Fibroblast of the conjunctiva (primary cell): ENCODE measurements at regions not wholly inside any gene's neighbourhood (a gene's known extent, or its start where the extent isn't known, plus 50 kb on each side); places are given as distances from the start of the nearest gene placed in this dataset.

Experiments used
- DNase-seq: peaks from one replicate; pipeline ENCODE4 v3.0.0-alpha.2; 2010; ENCODE audit warnings: low read depth

DNA sequence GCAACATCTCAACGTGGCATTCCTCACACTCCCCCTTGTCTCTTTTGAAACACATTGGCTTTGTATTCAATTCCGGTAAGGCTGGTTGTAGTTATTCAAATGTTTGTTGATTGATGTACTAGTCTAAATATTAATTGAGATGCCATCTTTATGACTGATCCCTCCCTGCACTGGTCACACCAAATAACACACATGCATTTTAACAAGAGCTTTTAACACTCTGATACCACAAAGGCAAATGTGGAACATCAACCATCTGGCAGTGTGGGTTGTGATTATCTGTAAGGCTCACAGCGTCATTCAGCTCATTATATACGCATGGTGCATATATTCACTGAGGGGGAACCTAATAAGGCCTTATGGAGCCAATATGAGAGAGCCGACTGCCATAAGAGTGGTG lies 305.0 kb downstream of the TENT4A start:
- no peak for DNase-seq

DNA sequence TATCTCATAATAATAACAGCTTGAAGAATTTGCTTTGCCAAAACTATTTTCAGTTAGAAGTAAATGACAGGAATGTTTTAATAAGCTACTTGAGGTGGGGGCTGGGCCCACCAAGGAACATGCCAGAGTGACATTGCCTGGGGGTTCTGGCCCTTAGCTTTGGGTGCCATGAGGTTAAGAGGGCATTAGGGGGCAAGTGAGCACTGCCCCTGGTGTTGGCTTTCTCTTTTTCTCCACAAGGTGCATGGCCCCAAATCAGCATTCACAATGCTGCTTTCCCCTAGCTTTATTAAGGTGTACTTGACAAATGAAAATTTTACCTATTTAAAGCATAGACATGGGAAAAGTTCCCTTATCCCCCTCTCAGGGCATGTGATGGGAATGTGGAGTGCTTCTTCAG lies 305.4 kb downstream of the TENT4A start:
- DNase-seq = no peak

DNA sequence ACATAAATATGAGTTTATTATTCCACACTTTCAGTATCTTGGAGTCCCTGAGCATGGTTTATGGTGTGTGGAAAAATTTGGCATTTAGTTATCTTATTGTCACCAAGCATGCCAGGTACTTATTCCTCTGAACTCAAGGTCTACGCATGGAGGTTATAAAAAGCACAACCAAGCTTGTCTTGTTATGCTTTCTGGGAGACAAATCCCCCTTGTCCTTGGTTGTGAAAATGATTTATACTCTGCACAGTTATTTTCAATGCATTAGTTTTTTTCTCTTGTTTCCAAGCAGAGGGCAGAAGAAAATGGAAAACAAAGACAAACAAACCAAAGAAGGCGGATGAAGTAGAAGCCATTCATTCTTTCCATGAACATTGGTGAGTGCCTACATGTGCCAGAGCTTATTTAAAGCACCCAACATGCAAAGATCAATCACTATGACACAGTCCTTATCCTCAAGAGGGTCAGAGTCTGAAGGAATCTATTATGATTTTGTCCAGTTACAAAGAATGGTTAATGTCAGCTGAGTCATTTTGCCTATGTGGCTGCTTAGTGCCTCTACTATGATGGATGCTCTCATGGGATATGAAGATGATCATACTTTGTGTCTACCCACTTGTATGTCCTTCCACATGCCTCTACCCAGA lies 323.1 kb downstream of the TENT4A start:
- DNase-seq = no peak

DNA sequence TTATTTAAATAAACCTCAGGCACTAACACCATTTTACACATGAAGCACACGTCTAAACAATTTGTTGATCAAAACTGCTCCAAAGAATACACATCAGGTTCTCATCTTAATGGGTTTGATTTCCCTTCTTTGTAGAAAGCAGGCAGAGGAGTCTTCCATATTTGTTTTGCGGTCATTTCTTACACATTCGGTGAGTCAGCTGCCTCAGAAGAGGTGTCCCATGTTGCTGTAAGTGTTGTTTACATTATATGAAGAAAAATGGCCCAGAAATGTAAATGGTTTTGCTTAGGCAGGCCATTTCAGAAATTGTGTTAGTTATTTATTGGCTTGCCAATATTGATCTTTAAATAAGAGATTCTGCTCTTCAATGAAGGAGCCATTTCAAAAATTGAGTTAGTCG lies 325.8 kb downstream of the TENT4A start:
- no peak for DNase-seq

DNA sequence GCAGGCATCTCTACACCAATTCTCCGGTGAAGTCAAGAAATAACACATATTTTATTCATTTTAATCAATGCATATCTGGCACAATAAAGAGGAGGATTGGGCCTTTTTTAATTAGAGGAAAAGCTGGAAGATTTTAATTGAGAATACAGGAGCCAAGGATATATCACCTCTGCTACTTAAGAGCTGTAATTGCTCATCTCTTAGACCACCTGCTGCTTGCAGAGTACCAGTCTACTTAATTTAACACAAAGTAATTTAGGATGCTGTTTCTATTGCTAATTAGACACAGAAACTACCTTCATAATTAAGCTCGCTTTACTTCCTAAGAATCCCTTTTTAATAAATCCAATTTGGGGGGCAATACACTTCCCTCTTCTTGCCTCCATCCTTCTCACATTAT lies 326.9 kb downstream of the TENT4A start:
- no peak for DNase-seq

DNA sequence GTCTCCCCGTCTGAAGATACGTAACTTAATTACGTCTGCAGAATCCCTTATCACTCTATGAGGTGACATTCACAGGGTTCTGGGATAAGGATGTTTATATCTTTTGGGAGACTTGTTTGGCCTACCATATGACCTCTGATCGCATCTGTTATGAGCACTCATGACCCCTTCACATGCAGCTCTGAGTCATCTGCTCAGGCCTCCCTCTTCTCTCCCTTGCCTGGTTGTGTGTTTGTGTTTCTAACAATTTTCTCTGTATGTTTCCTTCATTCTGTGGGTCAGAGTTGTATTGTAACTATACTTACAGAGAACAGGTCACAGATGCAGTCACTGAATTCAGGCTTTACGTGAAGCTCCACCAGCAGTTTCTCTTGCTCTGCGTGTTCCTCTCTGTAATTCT lies 330.6 kb downstream of the TENT4A start:
- DNase-seq = no peak

DNA sequence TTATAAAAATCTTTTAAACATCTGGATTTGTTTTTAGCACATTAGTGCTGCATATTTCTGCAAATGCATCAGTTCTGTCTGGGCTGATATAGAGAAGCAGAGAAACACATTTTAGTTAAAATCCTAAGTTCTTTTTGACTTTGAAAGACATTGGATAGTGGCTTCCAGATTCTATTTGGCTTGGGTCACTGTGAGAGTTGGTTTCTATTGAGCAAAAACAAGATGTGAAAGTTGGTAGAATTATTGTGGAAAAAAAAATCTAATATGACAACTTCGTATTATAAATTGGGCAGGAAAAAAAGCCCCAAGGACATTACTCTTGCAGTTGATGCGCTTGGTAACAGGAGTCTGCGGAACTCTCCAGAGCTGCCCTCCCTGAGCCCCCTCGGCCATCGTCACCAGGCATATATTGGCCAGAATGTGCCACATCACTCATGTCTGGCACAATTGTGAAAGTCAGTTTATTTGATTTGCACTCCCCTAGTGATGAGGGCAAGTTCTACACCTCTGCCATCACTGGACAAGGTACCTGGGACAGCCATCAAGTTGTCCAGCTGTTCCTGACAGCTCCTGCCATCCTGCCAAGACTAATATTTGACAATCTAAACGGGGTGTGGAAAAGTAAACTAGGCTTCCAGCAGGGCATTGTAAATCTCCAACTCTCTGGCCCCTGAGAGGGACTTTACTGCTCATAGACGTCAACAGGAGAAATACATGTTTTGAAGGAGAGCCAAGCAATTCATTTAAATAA lies 334.5 kb downstream of the TENT4A start:
- DNase-seq = no peak

DNA sequence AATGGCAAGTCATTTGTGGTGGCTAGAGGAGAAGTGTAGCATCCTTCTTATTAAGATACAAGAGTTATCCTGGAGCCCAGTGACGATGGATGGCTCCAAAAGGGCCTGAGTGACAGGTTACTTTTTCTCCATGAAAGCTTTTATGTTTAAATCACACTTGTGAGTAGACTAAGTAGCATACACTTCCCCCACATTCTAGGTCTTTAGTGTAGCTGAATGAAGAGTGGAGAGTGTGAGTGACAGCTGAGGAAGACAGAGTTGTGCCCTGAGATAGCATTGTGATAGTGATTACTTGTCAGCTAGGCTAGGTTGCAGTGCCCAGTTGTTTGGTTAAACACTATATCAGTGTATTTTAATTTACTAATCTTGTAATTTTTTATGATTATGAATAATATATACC lies 337.8 kb downstream of the TENT4A start:
- DNase-seq = no peak

DNA sequence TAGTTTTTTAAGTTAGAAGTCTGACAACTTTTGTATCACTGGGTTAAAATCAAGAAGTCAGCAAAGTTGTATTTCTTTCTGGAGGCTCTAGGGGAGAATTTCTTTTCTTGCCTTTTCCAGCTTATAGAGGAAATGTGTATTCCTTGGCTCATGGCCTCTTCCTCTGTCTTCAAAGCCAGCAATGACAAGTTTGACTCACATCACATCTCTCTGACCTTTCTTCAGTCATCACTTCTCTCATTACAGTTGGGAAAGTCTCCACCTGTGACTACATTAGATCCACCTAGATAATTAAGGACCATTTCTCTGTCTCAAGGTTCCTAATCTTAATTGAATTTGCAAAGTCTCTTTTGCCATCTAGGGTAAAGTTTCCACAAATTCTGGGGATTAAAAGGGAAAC lies 339.9 kb downstream of the TENT4A start:
- DNase-seq = no peak

DNA sequence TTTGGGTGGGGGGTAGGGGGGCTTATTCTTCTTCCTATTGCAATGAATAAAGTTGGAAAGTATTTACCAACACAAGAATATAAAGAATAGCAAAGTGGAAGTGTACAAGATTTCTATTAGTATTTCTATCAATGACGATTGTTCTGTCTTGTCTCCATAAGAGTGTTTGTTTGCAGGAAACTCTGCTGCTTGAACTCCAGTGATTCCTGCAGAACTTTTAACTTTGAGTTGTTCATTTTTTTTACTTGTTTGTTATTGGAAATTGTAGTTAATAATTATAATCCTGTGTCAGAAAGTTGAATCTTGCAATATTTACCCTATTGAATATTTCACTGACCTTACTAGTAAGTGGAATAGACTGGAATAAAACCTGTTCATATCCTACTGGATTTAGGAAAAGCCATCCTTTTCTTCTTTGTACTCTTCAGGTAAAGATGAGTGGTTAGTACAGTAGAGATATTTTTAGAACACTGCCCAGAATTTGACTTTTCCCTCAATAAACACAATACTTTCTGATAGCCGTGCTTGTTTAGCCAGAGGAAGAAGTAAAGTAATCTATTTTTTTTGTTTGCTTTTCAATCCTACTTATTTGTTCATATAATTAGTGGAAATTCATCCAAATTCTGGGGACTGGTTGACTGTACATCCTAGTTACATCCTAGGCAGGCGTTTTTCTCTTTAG lies 340.4 kb downstream of the TENT4A start:
- DNase-seq = no peak

DNA sequence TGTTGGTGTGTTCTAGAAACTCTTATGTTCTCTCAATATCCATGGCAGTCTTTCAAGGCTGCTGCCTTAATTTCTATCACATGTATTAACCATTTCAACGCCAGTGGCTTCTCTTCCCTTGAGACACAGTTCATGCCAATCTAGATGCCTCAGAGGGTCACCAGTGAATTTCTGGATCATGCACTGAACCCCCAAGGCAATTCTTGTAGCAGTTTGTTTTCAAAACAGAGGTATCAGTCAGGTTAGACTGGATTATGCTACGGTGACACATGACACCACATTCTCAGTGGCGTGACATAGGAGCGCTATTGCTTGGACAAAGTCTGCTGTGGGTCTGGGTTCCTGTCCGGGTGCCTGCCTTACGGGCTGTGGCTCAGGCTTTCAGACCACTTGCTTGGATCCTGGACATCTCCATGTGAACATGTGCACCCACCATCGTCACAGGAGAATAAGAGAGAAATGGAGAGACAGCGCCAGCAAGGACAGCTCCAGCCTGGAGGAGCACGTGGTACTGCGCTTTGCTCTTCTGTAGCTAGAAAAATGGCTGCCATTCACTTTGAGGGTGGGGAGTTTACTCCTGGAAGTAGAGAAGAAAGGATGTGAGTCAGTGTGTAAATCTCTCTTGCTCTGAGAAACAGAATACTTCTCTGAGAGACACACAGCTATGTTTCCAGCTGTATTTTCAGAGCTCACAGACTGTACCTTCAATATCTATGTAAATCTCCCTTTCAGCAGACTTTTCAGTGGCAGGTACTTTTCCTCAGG lies 329.3 kb upstream of the ADCY2 start:
- no peak for DNase-seq

DNA sequence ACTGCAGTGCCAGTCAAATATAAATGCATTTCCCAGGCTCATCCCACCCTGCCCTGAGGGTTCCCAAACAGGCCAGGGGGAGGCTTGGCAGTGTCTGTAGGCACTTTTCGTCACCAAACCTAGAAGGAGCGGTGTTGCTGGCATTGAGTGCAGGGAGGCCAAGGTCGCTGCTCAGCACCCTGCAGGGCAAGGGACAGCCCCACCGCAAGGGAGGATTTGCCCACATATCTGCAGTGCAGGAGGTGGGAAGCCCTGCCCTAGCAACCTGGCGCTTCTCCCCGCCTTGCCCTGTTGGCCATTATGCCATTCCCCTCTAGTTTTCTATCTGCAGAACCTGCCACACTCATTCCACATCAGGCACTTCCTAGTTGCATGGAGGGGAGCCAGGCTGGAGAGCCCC lies 327.8 kb upstream of the ADCY2 start:
- DNase-seq = no peak

DNA sequence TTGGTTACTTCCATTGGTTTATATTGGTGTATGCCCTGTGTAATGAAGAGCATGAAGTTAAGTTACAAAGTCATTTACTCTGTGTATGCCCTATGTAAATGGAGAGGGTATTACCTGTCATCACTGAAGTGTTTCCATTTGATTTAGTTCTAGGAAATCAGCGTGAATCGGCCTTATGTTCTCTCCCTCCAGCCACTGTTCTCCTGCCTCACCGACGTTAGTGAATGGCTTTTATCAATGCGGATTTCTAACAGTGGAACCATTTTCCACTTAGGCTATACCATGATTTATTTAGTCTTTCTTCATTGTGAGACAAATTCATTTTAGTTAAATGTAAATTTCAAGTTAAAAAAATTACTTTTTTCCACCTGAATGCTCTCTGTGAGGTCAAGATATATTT lies 327.0 kb upstream of the ADCY2 start:
- no peak for DNase-seq

DNA sequence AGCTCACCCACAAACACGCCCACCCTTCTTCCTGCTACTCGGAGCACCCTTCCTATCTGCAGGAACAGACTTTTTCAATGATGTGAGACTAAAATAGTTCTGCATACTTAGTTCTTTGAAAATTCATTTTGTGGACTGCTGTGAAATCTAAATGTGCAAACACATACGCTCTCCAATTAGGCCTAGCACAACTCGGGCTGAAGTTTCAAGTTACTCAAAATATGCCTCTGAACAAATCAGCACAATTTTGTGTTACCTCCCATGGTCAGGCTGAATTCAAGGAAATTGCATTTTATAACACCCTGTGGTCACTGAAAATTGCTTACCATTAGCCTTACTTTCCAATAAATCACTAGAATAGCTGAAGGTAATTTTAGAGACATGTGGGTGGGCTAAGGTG lies 323.8 kb upstream of the ADCY2 start:
- no peak for DNase-seq

DNA sequence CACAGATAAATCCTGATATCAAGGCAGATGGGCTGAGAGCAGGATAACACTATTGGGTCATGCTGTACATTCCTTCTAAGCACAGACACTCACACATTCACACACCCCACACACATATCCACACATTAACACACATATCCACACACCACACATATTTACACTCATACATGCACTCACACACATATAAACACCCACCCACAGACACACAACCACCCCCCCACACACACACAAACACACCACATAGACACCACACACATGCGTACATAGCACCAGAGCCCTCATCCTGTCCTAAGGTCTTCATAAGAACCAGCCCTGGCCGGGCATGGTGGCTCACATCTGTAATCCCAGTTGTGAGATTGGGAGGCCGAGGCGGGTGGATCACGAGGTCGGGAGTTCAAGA lies 322.3 kb upstream of the ADCY2 start:
- no peak for DNase-seq

DNA sequence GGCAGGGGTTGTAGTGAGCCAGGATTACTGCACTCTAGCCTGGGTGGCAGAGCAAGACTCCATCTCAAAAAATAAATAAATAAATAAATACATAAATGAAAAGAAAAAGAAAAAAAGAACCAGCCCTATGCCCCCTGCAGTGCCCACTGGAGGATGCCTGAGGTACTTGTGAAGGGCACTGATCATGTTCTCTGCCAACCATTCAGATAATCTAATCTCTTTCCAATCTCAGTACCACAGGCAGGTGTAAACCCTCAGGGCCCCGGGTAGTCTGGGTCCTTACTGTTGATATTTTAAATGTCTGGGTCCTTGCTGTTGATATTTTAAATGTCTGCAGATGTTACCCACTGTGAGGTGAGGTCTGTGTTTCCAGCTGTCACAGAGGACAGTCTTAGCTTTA lies 321.8 kb upstream of the ADCY2 start:
- no peak for DNase-seq

DNA sequence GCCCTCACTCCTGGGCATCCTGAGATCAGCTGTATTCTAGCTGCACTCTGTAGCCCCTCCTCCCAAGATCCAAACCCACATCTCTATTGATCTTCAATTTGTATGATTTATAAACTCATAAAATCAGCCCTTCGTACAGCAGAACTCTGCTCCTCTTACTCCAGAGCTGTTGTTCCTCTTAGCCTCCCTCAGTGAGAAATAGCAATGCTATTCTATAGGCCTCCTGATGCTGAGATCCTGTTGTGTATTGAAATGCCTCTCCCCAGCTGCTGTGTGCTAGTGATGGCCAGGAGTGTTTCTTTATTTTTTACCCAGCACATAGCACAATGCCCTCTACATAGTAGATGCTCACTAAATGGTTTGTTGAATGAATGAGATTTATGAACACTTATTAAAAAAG lies 320.5 kb upstream of the ADCY2 start:
- DNase-seq = no peak

DNA sequence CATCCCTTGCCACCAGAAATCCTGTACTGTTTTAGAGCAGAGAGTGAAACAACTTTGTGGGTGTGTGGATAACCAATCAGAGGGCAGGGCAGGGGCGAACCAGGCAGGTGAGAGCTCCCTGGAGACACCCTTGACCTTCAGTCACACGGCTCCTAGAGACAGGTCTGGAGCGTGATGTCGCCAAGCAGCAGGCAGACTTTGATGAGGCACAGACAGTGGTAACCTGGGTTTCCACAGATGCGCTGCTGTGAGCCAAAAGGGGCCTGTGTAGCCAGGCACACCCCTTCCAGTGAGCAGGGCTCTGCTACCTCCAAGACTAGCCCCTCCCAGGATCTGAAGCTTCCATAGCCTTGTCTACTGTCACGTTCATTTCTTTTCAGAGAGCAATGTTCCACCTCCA lies 317.8 kb upstream of the ADCY2 start:
- no peak for DNase-seq

DNA sequence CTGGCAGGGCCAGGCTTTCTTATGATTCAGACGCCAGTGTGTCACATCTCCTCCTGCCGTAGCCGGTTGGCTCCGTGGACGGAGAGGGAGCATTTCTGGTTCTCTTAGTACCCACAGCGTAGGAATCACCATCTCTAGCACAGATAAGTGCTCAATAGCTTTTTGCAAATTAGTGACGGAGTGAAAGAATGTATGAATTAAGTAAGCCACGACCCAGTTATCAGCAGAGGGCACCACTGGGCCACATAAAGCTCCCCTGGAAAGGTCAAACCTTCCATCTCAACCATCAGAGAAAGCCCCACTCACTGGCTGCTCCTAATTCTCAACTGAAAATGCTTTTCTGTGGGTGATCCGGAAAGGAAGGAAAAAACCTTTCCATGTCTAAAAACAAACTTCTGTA lies 317.0 kb upstream of the ADCY2 start:
- DNase-seq = no peak

DNA sequence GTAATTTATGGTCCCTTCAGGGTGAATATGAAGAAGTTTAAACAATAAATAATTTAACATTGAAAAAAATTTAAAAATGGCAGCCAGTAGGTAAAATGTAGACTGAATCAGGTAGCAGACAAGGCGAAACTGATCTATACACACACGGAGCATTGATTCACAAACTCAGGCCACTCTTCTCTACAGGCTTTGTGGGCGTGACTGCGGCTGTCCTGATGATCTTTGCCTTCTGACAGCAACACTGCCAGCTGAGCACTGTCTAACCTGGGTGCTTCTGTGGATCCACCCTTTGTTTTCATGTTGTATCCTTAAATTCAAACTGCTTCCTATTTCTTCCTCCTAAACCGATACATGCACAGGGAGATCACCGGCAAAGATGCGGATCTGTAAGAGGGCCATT lies 315.4 kb upstream of the ADCY2 start:
- DNase-seq = no peak

DNA sequence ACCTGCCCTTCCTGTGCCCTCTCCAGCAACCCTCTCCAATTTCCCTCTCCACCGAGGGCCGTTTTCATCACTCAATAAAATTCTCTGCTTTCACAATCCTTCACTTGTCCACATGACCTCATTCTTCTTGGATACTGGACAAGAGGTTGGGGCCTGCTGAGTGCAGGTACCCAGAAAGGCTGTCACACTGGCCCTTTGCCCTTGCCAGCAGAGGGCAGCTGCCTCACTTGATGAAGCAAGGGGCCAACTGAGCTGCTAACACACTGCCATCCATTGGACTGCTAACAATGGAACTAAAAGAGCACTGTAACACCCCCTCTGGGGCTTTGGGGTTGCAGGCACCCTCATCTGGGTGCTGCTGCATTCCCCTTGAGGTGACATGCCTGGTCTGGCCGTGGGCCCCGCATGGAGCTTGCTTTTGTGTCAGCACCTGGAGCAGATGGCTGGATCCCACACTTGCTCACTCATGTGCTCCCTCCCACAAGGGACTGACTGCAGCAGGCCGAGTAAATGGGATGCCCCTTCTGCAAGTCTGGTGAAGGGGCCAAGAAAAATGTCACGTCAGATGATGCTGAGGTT lies 308.1 kb upstream of the ADCY2 start:
- no peak for DNase-seq

DNA sequence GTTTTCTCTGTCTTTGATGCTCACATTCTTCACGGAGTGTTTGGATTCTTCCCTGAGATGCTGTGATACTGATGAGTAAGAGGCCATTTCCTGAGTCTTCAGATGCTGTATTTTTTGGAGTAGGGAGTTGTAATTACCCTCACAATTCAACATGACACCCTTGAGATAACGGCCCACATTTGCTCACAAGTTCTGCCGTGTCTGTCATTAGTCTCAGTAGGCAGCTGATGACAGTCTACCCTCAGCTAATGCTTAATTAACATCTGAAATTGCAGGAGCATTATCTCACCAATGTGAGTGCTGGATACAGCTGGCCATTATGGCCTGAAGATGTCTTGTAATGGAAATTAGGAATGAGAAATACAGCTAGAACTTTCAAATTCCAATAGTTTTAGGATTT lies 307.1 kb upstream of the ADCY2 start:
- no peak for DNase-seq
